ENCODE measurements at regions not wholly inside any gene's neighbourhood (a gene's known extent, or its start where the extent isn't known, plus 50 kb on each side); places are given as distances from the start of the nearest gene placed in this dataset.

DNA sequence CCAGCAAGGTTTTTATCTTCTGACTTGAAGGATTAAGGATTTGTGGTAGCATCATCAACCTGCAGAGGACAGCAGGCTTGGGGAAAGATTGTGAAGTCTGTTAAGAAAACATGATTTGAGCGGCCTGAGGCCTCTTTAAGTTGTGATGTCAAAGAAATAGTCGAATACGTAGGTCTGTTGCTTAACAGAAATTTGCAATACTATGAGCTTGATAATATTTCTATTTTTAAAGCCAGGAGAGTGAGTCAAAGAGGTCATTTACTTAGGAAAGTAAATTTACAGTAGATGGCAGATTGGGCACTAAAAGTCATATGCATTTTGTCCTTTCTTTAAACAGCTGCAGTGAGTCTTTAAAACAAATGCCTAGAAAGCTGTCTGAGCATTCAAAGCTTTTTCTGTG lies 336.3 kb downstream of the DIPK2A start:
- DNase-seq = no peak

- DNase-seq = no peak
Observed at GRCh38 chr3:144308396-144308795, 336.8 kb downstream of the DIPK2A start.

DNA sequence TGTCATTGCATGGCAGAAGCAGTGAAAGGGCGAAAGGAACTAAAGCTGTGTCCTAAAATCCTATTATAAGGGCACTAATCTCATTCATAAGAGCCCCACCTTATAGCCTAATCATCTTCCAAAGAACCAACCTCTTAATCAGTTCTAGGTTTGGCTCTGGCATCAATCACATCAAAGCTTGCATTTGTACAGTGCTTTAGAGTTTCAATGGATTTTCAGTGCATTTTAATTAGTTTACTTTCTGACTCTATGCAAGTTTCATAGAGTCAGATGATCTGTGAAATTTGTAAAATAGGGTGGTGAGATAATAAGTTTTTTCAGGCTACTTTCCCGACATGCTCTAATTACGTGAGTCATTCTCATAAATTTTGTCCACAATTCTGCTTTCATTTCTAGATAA lies 341.1 kb downstream of the DIPK2A start:
- DNase-seq = no peak

GRCh38 chr3:144314946-144315345 lies 343.3 kb downstream of the DIPK2A start:
- DNase-seq = peak; percentile 12

DNA sequence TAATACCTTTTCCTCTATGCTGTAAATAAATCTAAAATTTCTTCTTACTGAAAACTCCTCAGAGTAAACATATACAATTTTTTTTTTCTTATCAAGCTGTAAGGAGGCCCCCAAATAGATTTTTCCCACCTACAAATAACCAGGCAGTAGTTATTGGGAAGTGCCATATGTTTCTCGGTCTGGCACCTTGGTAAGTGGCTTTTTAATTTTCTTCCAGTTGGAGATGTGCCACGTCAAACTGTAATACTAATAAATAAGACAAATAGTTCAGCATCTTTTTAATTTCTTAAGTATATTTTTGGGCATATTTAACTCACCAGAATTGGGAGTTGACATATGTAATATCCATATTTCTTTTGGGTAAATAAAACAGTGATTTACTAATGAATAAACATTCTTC lies 346.3 kb downstream of the DIPK2A start:
- peak; percentile 39 for DNase-seq

DNA sequence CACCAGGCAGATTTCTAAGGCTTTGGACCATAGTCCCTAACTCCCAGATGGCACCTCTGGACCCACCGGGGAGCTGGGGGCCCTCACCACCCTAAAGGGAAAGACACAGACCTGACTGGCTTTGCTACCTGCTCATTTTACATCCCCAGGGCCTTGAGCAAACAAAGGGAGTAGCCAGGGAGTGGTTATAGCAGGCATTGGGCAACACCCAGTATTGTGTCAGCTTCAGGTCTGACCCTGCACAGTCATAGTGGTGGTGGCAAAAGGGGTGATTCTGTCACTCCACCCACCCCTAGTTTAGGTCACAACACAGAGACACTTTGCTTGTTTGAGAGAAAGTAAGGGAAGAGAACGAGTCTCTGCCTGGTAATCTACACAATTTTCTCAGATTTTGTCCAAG lies 352.5 kb downstream of the DIPK2A start:
- no peak for DNase-seq

GRCh38 chr3:144332868-144333267 lies 361.2 kb downstream of the DIPK2A start:
- no peak for DNase-seq

GRCh38 chr3:144341471-144341870 lies 369.8 kb downstream of the DIPK2A start:
- no peak for DNase-seq

GRCh38 chr3:144343343-144343742 lies 371.7 kb downstream of the DIPK2A start:
- DNase-seq = no peak

GRCh38 chr3:144343777-144344176 lies 372.2 kb downstream of the DIPK2A start:
- no peak for DNase-seq

- DNase-seq = no peak
Observed at GRCh38 chr3:144344925-144345548, 373.4 kb downstream of the DIPK2A start.

DNA sequence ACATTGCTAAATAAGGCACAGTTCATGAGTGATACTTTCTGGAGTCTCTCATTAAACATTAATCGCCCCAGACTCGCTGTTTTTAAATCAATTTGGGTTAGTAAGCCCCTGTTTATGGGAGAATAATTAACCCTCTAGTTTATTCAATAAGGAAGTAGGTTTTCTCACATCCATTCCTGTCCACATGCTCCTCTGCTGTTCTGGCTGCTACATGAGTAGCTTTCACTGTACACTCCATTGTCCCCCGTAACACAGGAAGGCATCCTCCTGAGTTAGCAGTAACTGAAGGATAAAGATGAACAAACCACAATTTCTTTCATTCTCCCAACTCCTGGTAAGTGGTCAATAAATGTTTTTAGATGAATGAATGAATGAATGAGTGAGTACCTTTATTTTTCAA lies 378.5 kb downstream of the DIPK2A start:
- DNase-seq = no peak

DNA sequence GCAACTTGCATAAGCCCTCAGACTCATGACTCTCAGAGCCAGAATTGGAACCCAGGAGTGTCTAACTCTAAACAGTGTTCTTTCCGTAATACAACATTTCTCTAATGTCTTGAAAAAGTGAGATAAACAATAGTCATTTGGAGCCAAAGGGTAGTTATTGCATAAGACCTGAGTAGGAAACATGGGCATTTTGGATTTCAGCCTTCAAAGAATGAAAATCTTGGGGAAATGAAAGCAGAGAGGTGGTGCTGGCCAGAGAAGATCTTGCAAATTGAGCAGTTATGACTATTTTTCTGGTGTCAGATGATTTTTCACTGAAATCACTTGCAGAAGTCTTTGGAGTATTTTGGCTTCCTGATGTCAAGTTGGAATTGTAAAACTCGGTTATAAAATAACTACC lies 379.4 kb downstream of the DIPK2A start:
- DNase-seq = no peak

- DNase-seq = no peak
Observed at GRCh38 chr3:144351773-144352365, 380.2 kb downstream of the DIPK2A start.

GRCh38 chr3:144358191-144358590 lies 386.6 kb downstream of the DIPK2A start:
- DNase-seq = no peak

DNA sequence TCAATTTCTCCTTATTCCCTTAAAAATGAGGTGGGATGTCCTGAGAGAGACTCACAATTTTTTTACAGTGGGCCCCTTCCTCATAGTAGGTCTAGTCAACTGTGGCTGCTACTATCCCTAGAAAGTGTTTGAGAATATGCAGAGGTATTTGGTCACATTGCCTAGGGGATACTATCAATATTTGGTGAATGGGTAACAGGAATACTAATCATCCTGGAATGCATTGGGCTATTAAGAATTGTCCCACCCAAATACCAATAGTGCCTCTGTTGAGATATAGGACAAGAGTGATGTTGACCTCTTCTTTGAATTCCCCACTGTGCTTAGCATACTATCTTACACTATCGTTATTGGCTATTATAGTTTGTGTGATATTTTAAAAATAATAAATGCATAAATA lies 389.4 kb downstream of the DIPK2A start:
- no peak for DNase-seq

- DNase-seq = no peak
Observed at GRCh38 chr3:144362126-144362525, 390.5 kb downstream of the DIPK2A start.

DNA sequence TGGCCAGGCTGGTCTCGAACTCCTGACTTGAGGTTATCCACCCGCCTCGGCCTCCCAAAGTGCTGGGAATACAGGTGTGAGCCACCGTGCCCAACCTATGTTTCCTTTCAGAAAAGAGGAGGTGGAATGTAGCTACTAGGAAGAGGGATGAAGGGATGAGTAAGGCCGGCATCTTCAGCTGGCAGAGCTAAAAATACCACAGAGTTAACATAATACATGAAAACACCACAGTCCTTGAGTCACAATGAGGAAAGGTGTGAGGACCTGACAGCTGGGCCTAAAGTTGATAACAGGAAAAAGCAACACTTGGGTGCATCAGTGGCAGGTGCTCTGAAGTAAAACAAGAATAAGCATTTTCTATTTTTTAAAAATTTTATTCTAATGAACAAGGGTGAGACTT lies 392.2 kb downstream of the DIPK2A start:
- no peak for DNase-seq

GRCh38 chr3:144364737-144365136 lies 393.1 kb downstream of the DIPK2A start:
- DNase-seq = no peak

DNA sequence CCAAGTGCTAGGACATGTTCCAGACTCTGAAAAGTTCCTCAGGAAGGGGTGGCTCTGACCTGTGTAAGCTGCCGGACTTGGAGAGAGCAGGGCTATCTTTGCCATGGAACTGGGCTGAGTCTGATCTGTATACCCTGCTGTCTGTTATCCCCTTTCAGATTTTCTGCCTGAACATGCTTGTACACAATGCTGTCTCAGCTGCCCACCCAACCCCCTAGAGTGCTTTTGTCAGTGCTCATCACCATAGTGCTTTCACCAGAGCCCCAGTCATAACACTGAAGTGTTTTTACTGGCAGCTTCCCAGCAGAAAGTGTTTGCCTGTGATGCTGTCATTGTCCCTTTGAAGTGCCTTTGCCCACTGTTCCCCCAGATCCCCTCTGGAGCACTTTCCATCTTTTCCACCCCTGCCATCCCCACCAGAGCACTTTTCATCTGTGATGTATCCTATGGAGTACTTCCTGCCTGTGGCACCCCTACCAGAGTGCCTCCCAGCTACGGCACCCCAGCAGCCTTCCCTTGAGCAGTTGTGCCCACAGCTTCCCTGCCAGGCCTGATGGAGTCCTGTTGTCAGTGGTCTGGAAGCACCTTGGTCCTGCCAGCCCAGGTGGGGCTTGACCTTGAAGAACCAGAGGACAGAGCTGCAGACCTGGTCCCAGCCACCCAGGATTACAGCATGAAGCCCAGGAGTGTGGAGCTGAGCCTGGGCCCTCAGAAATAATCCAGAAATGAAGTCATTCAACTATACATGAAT lies 397.7 kb downstream of the DIPK2A start:
- DNase-seq = no peak

DNA sequence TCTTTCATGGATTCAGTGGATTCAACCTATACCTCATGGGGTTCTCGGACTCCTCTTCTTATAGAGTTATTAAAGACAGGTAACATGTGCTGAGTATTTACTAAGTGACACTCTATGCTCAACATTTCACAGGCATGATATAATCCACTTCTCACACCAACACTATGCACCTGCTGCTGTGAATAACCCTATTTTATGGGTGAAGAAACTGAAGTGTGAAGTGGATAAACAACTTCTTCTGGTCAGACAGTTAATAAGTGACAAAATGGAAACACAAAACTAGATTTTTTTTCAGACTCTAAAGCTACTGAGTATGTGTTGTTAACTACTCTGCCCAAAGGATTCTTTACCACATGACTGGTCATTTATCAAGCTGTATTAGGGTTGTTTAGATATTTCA lies 403.5 kb downstream of the DIPK2A start:
- no peak for DNase-seq

GRCh38 chr3:144380849-144381248 lies 409.2 kb downstream of the DIPK2A start:
- DNase-seq = no peak

DNA sequence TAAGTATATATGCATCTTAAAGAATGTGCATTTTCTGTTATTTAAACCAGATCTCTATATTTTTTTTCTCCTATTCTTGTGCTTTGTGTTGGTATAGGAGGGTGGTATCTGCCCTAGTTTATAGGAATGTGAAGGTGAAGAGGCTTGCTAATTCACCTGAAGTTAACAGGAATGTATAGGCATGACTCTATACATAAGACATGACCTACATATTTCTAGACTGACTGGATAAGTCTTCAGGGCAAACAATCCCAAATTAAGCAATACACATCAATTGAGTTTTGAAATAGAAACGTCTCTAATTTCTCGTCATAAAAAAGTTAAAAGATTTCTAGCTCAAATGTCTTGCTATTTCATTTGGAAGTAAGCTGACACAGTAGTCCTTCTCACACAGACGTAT lies 410.0 kb downstream of the DIPK2A start:
- no peak for DNase-seq

- no peak for DNase-seq
Observed at GRCh38 chr3:144384241-144384979, 412.8 kb downstream of the DIPK2A start.

Measured in DMS 273 treated with DMSO at 0.1 percent for 48 hours (cell line).